KOPT-K1 (cell line): ENCODE measurements at regions not wholly inside any gene's neighbourhood (a gene's known extent, or its start where the extent isn't known, plus 50 kb on each side); places are given as distances from the start of the nearest gene placed in this dataset.

Experiments
- H3K27ac ChIP-seq: fragments of 200-600 bp; sonication (generic); 2 replicates; pipeline ENCODE4 v1.5.1; 2016; ENCODE audit warnings: antibody characterized with exemption, mild to moderate bottlenecking, low read depth, low read length; ENCODE audit not compliant: poor library complexity, severe bottlenecking
- H3K36me3 ChIP-seq: fragments of 200-600 bp; sonication (generic); 2 replicates; pipeline ENCODE4 v1.5.1; 2017; ENCODE audit warnings: antibody characterized with exemption, mild to moderate bottlenecking, low read length, moderate library complexity; ENCODE audit not compliant: insufficient read depth
- H3K9me3 ChIP-seq: fragments of 200-600 bp; sonication (generic); 2 replicates; pipeline ENCODE4 v1.5.1; 2017; ENCODE audit warnings: antibody characterized with exemption, low read length, mild to moderate bottlenecking; ENCODE audit not compliant: insufficient read depth, poor library complexity, severe bottlenecking

DNA sequence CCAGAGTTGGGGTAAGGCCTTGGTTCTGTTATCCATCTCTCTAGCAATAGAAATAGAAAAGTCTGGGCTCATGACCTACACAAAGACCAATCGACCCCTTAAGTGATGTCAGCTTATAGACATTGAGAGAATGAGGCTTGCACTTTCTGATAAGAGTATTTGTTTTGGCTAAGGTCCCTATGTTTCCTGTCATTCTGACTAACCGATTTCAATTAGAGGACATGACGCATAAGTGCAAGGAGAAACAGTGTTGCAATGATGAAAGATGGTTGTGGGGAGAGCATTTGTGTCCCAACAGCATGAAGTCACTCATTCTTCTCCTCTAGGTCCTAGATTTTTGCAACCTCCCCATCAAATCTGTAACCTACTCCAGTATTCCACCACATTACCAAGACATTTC is 255.1 kb downstream of the MAT2B start:
- Histone ChIP-seq H3K27ac (no peak overlapping the region), H3K9me3 (no peaks in the 10 kb centered on the region), H3K36me3 (no peaks in the 10 kb centered on the region)

DNA sequence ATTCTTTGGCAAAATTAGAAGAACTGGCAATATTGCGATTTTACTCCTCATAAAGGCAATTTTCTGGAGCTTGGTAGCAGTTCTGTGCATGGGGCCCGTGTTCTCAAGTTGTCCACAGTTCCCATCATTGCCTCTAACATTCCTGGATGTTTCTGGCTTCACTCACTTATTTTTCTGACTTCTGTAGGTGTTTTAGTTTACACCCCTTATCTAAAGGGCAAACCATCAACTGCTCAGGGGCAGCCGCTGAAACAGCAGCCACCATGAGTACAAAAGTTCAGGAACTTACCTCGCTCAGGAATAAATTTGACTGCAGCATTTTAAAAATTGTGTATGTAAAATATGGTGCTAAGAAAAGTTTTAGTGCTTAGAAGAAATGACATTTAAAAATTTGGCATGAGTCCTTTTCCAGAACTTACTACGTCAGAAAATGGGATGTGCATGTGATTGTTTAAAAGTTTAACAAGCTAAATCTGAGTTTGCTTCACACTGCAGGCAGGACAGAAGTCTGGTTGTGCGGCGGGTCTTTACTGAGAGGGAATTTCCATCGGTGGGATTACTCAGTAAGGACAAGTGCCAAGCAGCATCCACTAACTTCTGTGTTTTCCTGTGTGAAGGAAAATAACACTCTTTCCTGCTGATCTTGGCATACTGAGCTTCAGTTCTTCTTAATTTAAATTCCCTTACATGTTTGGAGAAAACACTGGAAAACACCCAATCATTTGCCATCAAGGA is 261.7 kb downstream of the MAT2B start:
- Histone ChIP-seq H3K9me3 (no peaks in the 10 kb centered on the region), H3K36me3 (no peaks in the 10 kb centered on the region), H3K27ac (no peak overlapping the region)

DNA sequence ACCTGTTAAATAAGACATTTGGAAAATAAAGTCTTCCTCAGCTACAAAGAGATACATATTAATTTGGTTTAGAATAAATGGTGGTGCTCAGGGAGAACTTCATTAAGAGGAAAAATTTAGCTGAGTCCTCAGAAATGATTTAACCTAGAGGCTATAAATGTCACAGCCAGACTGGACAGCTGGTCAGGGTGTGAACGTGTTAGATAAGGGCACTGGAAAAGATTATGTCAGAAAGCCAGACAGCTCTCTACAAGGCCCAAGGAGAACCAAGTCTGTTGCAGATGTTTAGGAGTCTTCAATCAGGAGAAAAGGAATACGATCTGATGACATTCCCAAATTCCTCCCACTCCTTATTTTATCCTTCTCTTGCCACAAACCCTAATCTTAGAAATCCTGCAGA is 265.2 kb downstream of the MAT2B start:
- H3K27ac ChIP-seq: no peak overlapping the region
- H3K9me3 ChIP-seq: no peaks in the 10 kb centered on the region
- H3K36me3 ChIP-seq: no peaks in the 10 kb centered on the region

DNA sequence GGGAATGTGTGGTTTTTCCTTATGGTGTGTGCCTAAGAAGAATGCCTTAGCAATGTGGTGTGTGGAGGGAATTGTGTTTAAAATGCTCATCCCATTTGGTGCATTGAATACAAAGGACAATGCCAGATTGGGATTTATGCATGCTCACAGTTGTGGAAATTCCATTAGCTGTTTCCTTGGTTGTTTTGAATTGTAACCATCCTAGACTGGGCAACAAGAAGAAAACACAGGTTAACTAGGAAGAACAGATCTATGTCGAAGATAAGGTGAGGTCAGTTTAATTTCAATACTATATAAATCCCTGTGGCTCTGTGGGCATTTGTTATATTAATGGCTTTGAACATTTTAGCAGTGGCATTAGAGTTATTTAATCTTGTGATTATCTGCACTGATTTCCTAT is 266.8 kb downstream of the MAT2B start:
- no peak overlapping the region for H3K27ac ChIP-seq
- H3K36me3 ChIP-seq: no peaks in the 10 kb centered on the region
- H3K9me3 ChIP-seq: no peaks in the 10 kb centered on the region

DNA sequence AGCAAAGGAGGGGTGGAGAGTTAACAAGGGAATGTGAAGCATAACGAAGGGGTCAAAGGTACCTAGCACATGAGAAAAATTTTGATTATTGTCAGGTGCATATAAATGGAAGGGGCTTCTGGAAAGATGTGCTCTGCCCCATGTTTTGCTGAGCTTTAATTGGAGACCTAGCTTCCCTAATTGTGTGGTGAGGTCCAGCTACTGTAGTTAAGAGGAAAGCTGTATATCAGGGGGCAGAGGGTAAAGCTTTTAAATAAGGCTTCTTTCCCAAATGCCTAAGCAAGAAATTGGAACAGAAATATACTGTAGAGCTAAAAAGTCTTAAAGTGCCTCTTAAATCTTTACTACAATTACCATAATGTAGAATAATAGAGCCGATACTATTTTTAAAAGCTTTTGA is 267.2 kb downstream of the MAT2B start:
- Histone ChIP-seq H3K36me3 (no peaks in the 10 kb centered on the region), H3K9me3 (no peaks in the 10 kb centered on the region), H3K27ac (no peak overlapping the region)

DNA sequence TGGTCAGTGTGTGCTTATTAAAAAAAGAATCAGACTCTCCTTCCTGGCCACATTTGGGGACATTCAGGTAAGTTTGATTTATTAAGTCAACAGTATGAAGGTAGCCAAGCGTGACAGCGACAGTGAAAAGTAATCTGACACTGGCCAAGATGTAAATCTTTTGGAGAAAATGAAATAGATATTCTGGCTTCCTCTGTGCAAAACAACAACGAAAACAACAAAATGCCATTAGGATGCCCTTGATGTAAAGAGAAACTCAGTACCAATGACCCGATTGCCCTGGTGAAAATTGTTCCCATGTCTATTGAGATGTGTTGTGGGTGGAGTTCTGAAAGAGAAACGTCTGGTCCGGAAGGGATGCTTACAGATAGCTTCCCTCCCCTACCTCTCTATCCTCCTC is 267.8 kb downstream of the MAT2B start:
- no peak overlapping the region for H3K27ac ChIP-seq
- no peaks in the 10 kb centered on the region for H3K36me3 ChIP-seq
- no peaks in the 10 kb centered on the region for H3K9me3 ChIP-seq

DNA sequence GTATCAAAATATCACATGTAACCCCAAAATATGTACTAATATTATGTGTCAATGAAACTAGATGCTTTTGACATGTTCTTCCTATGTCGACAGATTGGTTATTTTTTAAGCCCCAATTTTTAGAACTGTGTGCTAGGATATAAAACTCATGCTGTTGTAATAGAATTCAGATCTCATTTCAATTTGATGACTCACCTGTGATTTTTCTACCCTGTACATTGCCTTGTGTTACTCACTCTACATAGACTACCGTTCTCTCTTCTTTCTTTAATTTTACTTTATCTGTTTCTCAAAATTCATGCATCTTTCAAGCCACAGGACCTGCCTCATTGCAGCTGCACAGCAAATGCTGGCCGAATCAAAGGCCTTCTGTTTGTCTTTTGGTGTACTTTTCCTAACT is 284.5 kb downstream of the MAT2B start:
- Histone ChIP-seq H3K27ac (no peak overlapping the region), H3K9me3 (no peaks in the 10 kb centered on the region), H3K36me3 (no peaks in the 10 kb centered on the region)

DNA sequence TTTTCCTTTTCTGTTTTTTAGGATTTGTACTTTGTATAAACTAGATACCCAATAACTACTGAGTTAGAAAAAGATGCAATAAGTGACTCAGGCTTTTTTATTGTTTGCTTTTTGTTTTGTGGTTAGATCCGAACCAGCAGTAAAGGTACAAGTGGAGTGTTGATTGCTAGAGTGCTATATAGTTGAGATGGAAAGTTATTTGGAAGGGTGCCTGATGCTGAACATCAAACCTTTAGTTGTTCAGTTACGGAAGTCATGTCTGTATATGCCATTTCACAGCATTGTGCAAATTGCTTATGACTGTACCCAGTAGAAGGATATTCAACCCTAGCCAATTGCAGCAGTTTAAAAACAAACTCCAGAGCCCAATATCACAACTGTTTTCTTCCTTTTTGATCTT is 285.1 kb downstream of the MAT2B start:
- no peaks in the 10 kb centered on the region for H3K36me3 ChIP-seq
- H3K27ac ChIP-seq: no peak overlapping the region
- no peaks in the 10 kb centered on the region for H3K9me3 ChIP-seq

DNA sequence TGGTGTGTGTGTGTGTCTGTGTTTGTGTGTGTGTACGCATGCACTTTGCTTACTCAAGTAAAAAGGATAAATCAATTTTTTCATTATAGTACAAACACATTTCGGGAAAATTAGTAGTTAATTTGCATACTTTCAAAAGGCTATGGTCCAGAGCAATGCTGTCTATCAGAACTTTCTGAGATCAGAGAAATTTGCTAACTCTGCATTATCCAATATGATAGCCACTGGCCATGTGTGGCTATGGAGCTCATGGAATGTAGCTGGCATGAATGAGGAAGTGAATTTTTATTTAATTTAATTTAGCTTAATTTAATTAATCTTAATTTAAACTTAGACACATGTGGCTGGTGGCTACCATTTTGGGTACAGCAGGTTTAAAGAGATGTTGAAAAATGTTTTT is 289.6 kb downstream of the MAT2B start:
- Histone ChIP-seq H3K27ac (no peak overlapping the region), H3K9me3 (no peaks in the 10 kb centered on the region), H3K36me3 (no peaks in the 10 kb centered on the region)

DNA sequence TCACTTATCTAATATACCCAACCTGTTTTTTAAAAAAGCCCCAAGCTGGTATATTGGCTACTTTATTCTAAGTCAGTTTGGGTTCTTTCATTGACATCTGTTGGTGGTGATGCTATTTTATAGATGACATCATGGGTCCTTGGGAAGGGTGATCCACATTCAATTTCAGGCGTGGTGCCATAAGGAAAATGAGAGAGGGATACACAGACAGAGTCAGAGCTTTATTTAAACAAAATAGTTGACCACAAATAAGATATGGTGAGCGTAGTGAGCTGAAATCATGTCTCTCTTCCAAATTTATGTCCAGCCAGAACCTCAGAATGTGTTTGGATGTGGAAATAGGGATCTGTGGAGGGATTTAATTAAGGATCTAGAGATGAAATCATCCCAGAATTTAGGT is 302.4 kb downstream of the MAT2B start:
- H3K9me3 ChIP-seq: no peaks in the 10 kb centered on the region

DNA sequence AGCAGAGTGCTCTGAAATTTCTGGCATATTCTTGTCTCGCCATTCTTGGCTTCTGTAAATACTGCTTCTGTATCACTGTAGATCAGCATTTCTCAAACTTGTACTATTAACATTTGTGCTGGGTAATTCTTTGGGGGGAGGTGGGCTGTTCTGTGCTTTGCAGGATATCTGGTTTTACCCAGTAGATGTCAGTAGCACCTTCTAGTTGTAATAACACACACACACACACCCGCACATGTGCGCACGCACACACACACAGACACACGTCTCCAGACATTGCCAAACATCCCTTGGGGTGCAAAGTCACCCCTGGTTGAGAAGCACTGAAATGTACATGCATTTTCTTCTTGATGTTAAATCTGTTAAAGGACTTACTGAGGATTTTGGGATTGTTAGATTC is 304.1 kb downstream of the MAT2B start:
- H3K9me3 ChIP-seq: no peaks in the 10 kb centered on the region
- H3K36me3 ChIP-seq: no peaks in the 10 kb centered on the region
- H3K27ac ChIP-seq: no peak overlapping the region

More for the DNA sequence above, 302.4 kb downstream of the MAT2B start:
- no peak overlapping the region for H3K27ac ChIP-seq
- H3K36me3 ChIP-seq: no peaks in the 10 kb centered on the region

DNA sequence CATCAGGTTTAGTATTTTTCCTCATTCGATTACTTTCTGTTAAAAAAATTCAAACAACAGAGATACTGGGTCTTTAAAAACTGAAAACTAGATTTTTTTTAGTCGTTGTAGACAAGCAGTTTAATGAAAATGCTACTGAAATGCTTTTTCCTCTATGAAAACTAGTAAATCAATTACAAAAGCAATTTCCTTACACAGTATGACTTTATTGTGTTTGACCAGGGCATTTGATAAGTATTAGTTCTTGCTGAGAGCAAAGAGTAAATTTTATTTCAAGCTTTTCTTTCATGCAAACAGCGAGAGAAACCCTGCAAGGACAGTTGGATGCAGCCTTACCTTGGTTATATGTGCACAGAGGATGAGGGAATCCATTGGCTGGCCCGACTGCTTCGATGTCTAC is 308.5 kb downstream of the MAT2B start:
- no peaks in the 10 kb centered on the region for H3K36me3 ChIP-seq
- no peaks in the 10 kb centered on the region for H3K9me3 ChIP-seq
- H3K27ac ChIP-seq: no peak overlapping the region

DNA sequence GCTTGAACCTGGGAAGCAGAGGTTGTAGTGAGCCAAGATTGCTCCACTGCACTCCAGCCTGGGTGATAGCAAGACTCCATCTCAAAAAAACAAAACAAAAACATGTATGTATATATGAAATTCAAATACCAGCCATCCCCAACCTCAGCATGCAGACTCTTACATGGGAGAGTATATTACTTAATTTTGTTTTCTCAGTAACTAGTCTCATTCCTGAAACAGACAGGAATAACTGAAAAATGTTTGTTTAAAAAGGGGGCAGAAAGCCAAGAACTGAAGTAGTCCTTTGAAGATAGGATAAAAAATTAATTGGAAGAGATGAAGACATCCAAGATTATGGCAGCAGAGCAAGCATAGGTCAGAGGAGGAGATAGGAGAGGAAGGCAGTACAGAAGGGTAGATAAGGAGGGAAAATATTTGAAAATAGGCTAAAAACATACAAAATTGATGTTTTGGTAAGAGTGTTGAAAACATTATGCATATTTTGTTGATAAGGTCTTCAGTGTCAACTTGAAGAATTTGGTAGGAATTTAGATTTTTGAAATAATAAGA is 309.9 kb downstream of the MAT2B start:
- Histone ChIP-seq H3K27ac (no peak overlapping the region), H3K9me3 (no peaks in the 10 kb centered on the region), H3K36me3 (no peaks in the 10 kb centered on the region)

DNA sequence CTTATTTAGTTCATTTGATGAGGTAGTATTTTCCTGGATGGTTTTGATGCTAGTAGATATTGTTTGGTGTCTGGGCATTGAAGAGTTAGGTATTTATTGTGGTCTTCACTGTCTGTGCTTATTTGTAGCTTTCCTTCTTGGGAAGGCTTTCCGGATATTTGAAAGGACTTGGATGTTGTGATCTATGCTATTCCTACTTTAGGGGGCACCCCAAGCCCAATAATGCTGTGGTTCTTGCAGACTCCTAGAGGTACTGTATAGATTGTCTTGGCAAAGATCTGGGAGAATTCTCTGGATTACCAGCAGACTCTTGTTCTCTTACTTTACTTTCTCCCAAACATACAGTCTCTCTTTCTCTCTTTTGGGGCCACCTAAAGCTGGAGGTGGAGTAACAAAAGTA is 315.7 kb downstream of the MAT2B start:
- Histone ChIP-seq H3K27ac (no peak overlapping the region), H3K36me3 (no peaks in the 10 kb centered on the region), H3K9me3 (no peaks in the 10 kb centered on the region)

DNA sequence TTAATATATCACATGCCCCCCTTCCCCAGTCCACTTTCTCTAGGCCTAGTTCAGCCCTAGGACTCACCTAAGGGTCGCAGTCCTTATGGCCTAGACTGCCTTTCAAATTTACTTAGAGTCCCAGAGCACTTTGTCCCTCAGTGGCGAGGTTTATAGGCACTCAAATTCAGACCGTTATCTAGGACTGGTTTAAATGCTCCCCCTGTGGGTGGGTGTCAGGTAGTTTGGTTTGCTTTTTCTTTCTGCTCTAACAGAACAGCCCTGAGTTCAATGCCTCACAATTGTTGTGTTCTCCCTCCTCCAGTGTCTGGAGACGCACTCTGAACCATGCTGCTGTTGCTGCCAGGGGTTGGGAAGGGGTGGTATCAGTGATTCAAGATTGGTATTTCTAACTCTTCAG is 317.1 kb downstream of the MAT2B start:
- no peaks in the 10 kb centered on the region for H3K36me3 ChIP-seq
- no peaks in the 10 kb centered on the region for H3K9me3 ChIP-seq
- H3K27ac ChIP-seq: no peak overlapping the region

DNA sequence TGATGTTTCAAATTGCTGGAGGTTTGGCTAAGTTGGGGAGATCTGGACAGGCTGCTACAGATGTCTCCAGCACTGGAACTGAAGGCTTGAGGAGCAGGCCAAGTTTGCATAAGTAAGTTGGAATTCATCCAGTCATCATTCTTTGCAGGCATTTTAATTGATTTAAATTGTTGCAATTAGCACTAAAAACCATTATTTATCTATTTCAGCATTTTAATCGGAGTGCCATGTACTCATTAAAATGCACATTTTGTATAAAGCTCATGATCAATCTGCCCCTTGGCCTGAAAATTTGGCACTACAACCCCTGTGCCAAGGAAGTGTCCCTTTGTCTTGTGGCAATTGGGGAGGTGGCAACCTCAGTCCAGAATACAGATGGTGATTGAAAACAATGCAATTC is 320.2 kb downstream of the MAT2B start:
- no peaks in the 10 kb centered on the region for H3K36me3 ChIP-seq
- H3K9me3 ChIP-seq: no peaks in the 10 kb centered on the region
- H3K27ac ChIP-seq: no peak overlapping the region
